A549 (cell line): ENCODE measurements at regions not wholly inside any gene's neighbourhood (a gene's known extent, or its start where the extent isn't known, plus 50 kb on each side); places are given as distances from the start of the nearest gene placed in this dataset.

ENCODE experiments used
- CTCF ChIP-seq: fragments of >200 bp; sonication (Bioruptor Twin); formaldehyde crosslinking; IDR thresholded peaks from 3 replicates; pipeline ENCODE4 v1.5.1; 2016
- KDM1A ChIP-seq: fragments of 200-600 bp; sonication (generic); IDR thresholded peaks from 2 replicates; pipeline ENCODE4 v1.6.1; 2016; ENCODE audit warnings: low read depth, mild to moderate bottlenecking
- MAX ChIP-seq: IDR thresholded peaks from 2 replicates; pipeline ENCODE4 v1.6.1; 2012
- MAZ ChIP-seq: fragments of 150-350 bp; IDR thresholded peaks from 2 replicates; pipeline ENCODE4 v1.6.1; 2014; ENCODE audit warnings: antibody characterized with exemption, low read depth, low read length, borderline replicate concordance
- POLR2A ChIP-seq: IDR thresholded peaks from 2 replicates; pipeline ENCODE4 v1.6.1; 2012; ENCODE audit warnings: mild to moderate bottlenecking, low read length
- RAD21 ChIP-seq, 2 experiments: fragments of >200 bp in 1 of 2; sonication (Bioruptor Twin) in 1 of 2; formaldehyde crosslinking in 1 of 2; IDR thresholded peaks in 1 of 2; conservative IDR thresholded peaks in 1 of 2; 2 replicates in 1 of 2; 3 replicates in 1 of 2; pipeline ENCODE4 v1.6.1; 2012 to 2018; ENCODE audit warnings: inconsistent platforms in 1 of 2
- REST ChIP-seq: fragments of 200-600 bp; sonication (generic); IDR thresholded peaks from 2 replicates; pipeline ENCODE4 v1.6.1; 2016; ENCODE audit warnings: antibody characterized with exemption, mild to moderate bottlenecking, moderate library complexity
- TF ChIP-seq, protein P1 (sequence below): fragments of 250-450 bp; sonication (Bioruptor Pico); IDR thresholded peaks from 2 replicates; pipeline ENCODE4 v1.5.0; 2021; ENCODE audit warnings: mild to moderate bottlenecking, moderate library complexity, borderline replicate concordance

DNA sequence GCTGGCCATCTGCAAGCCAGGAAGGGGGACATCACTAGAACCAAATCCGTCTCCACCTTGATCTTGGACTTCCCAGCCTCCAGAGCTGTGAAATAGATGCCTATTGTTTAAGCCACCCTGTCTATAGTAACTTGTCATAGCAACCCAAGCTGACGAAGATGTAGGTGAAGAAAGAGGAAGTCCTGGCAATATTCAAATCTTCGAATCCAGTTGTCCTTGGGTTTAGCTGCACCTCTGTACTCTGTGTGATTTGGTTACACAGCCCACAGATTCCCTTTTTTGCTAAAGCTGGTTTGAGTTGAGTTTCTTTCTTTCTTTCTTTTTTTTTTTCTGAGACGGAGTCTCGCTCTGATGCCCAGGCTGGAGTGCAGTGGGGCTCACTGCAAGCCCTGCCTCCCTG is 68.0 kb upstream of the XCR1 start:
- TF ChIP-seq CTCF (no peak), MAX (no peak), RAD21 (conservative IDR thresholded peaks at IDR 0.05 in 1 of 2, IDR thresholded peaks at IDR 0.05 in 1 of 2) (no peak), MAZ (no peak), REST (no peak), POLR2A (no peak), KDM1A (no peak)
- TF ChIP-seq, protein P1, sequence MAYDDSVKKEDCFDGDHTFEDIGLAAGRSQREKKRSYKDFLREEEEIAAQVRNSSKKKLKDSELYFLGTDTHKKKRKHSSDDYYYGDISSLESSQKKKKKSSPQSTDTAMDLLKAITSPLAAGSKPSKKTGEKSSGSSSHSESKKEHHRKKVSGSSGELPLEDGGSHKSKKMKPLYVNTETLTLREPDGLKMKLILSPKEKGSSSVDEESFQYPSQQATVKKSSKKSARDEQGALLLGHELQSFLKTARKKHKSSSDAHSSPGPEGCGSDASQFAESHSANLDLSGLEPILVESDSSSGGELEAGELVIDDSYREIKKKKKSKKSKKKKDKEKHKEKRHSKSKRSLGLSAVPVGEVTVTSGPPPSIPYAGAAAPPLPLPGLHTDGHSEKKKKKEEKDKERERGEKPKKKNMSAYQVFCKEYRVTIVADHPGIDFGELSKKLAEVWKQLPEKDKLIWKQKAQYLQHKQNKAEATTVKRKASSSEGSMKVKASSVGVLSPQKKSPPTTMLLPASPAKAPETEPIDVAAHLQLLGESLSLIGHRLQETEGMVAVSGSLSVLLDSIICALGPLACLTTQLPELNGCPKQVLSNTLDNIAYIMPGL (CRISPR knock-in tag) = no peak
